Gastrocnemius medialis (tissue), 4 donors: ENCODE measurements at regions not wholly inside any gene's neighbourhood (a gene's known extent, or its start where the extent isn't known, plus 50 kb on each side); places are given as distances from the start of the nearest gene placed in this dataset.

Experiments
- CTCF ChIP-seq, 5 experiments: fragments of 450-650 bp in 3 of 5; fragments of 200-600 bp in 2 of 5; sonication (generic) in 2 of 5; IDR thresholded peaks in 4 of 5; conservative IDR thresholded peaks in 1 of 5; 1 replicate in 4 of 5; 2 replicates in 1 of 5; pipeline ENCODE4 v1.5.1; 2016 to 2019; ENCODE audit warnings: antibody characterized with exemption in 5 of 5, mild to moderate bottlenecking in 3 of 5, moderate library complexity in 3 of 5
- POLR2A ChIP-seq, 2 donors: fragments of 450-650 bp; IDR thresholded peaks; one replicate each; pipeline ENCODE4 v1.6.1; 2017; ENCODE audit warnings: antibody characterized with exemption in 2 of 2, mild to moderate bottlenecking in 2 of 2, moderate library complexity in 2 of 2

GRCh38 chr2:103660947-103661346, 899.1 kb downstream of the TMEM182 start:
- TF ChIP-seq POLR2A (IDR thresholded peaks at IDR 0.05) (no peak), CTCF (IDR thresholded peaks at IDR 0.05 in 4 of 5, conservative IDR thresholded peaks at IDR 0.05 in 1 of 5) (no peak)
